Epithelial cell of proximal tubule (primary cell): ENCODE measurements at regions not wholly inside any gene's neighbourhood (a gene's known extent, or its start where the extent isn't known, plus 50 kb on each side); places are given as distances from the start of the nearest gene placed in this dataset.
"Not testable (repeated sequence)": the region's sequence is repeated elsewhere in the genome, so short reads cannot be mapped to it uniquely, and the experiment has no call there.

Experiments
- DNase-seq: peaks from one replicate; pipeline ENCODE4 v3.0.0-alpha.2; 2011; ENCODE audit warnings: low read depth
- H3K4me3 ChIP-seq: 2 replicates; pipeline ENCODE4 v1.5.1; 2011; ENCODE audit warnings: low read depth, mild to moderate bottlenecking, low read length
- TF ChIP-seq, protein P1 (sequence below): conservative IDR thresholded peaks from 2 replicates; pipeline ENCODE4 v1.5.1; 2012; ENCODE audit warnings: low read depth, mild to moderate bottlenecking, low read length

DNA sequence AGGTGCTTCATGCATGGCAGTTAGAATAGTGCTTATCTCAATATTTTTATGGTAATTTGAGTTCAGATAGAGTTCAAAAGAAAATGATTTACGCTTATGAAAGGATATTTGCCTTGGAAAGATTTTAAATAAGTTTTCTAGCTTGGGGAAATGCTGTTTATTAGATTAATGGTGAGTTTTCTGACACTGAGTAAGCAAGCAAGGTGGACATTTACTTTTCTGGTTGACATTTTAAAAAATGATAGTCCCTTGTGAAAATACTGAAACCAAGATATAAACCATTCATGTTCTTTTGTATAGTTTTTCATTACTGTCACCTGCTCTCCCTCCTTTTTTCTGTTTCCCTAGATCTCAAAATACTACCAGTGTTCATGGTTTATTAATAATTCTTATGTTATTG lies 1034.8 kb upstream of the SPRY2 start:
- no peak for DNase-seq
- TF ChIP-seq, protein P1, sequence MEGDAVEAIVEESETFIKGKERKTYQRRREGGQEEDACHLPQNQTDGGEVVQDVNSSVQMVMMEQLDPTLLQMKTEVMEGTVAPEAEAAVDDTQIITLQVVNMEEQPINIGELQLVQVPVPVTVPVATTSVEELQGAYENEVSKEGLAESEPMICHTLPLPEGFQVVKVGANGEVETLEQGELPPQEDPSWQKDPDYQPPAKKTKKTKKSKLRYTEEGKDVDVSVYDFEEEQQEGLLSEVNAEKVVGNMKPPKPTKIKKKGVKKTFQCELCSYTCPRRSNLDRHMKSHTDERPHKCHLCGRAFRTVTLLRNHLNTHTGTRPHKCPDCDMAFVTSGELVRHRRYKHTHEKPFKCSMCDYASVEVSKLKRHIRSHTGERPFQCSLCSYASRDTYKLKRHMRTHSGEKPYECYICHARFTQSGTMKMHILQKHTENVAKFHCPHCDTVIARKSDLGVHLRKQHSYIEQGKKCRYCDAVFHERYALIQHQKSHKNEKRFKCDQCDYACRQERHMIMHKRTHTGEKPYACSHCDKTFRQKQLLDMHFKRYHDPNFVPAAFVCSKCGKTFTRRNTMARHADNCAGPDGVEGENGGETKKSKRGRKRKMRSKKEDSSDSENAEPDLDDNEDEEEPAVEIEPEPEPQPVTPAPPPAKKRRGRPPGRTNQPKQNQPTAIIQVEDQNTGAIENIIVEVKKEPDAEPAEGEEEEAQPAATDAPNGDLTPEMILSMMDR = no peak
- H3K4me3 ChIP-seq = no peak overlapping the region

DNA sequence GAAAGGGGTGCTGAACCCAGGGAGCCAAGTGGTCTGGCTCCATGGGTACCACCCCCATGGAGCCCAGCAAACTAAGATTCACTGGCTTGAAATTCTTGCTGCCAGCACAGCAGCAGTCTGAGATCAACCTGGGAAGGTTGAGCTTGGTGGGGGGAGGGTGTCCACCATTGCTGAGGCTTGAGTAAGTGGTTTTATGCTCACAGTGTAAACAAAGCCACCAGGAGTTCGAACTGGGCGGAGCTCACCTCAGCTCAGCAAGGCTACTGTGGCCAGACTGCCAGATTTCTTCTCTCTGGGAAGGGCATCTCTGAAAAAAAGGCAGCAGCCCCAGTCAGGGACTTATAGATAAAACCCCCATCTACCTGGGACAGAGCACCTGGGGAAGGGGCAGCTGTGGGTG lies 1021.8 kb upstream of the SPRY2 start:
- not testable (repeated sequence) for H3K4me3 ChIP-seq, DNase-seq

DNA sequence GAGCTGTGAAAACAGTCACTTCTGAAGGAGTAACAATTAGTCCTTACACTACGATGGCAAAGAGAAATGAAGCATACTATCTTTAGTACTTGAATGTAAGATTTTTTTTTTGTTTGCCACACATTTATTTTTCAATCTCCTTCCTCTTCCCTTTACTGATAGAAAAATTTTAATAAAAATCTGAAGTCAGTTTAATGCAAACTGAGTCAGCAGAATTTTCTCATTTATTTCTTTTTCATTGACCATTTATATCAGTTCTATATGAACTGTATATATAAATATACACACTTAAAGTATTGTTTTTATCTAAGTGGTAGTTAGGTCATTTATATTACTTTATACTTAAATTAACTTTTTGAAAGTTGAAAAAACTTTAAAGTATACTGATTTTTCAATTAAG lies 1009.1 kb upstream of the SPRY2 start:
- no peak overlapping the region for H3K4me3 ChIP-seq
- no peak for DNase-seq
- TF ChIP-seq, protein P1 = no peak

DNA sequence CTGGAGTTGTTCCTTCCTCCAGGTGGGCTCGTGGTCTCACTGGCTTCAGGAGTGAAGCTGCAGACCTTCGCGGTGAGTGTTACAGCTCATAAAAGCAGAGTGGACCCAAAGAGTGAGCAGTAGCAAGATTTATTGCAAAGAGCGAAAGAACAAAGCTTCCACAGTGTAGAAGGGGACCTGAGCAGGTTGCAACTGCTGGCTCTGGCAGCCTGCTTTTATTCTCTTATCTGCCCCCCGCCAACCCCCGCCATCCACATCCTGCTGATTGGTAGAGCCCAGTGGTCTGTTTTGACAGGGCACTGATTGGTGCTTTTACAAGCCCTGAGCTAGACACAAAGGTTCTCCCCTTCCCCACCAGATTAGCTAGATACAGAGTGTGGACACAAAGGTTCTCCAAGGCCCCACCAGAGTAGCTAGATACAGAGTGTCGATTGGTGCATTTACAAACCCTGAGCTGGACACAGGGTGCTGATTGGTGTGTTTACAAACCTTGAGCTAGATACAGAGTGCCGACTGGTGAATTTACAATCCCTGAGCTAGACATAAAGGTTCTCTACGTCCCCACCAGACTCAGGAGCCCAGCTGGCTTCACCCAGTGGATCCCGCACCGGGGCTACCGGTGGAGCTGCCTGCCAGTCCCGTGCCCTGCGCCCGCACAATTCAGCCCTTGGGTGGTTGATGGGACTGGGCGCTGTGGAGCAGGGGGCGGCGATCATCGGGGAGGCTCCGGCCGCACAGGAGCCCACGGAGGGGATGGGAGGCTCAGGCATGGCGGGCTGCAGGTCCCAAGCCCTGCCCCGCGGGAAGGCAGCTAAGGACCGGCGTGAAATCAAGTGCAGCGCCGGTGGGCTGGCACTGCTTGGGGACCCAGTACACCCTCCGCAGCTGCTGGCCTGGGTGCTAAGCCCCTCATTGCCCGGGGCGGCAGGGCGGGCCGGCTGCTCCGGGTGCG lies 999.5 kb upstream of the SPRY2 start:
- H3K4me3 ChIP-seq, DNase-seq: not testable (repeated sequence)

DNA sequence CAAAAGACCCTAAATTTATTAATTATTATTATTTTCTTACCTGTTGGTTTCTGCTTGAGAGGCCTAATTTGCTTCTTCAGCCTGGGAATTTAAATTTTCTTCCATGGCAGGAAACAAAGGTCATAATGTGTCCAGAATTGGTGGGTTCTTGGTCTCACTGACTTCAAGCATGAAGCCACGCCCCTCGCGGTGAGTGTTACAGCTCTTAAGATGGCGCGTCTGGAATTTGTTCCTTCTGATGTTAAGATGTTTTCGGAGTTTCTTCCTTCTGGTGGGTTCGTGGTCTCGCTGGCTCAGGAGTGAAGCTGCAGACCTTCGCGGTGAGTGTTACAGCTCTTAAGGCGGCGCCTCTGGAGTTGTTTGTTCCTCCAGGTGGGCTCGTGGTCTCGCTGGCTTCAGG lies 998.7 kb upstream of the SPRY2 start:
- H3K4me3 ChIP-seq, DNase-seq: not testable (repeated sequence)

DNA sequence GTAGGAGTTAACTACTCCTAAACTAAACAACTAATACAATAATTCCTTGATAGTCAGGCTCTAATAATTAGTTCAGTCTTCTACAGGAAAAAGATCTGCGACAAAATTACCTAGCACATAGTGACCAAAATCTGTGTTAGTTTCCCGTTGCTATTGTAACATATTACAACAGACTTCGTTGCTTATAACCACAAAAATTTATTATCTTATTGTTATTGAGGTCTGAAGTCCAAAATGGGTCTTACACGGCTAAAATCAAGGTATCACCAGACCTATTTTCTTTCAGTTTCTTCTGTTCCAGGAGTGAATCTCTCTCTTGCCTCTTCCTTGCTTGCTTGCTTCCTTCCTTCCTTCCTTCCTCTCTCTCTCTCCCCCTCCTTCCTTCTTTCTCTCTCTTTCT lies 993.6 kb upstream of the SPRY2 start:
- TF ChIP-seq, protein P1 = no peak
- no peak for DNase-seq
- no peak overlapping the region for H3K4me3 ChIP-seq

DNA sequence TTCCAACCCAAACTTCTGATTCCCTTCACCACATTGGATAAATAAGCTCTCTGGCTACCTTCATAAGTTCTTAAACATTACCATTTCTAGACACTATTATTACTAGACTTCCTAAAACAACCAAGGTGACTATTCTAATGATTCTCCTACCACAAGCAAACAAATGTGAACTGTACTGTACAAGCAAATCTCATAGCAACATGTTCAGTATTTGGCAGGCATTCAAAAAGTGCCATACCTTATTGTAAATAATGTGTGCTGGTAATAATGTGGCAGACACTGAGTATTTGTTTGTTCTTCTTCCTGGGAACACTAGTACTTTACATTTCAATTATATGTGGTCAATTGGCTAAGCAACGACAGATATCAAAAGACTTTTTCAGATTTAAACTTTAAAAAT lies 986.0 kb upstream of the SPRY2 start:
- H3K4me3 ChIP-seq = no peak overlapping the region
- DNase-seq = no peak
- TF ChIP-seq, protein P1 = no peak

DNA sequence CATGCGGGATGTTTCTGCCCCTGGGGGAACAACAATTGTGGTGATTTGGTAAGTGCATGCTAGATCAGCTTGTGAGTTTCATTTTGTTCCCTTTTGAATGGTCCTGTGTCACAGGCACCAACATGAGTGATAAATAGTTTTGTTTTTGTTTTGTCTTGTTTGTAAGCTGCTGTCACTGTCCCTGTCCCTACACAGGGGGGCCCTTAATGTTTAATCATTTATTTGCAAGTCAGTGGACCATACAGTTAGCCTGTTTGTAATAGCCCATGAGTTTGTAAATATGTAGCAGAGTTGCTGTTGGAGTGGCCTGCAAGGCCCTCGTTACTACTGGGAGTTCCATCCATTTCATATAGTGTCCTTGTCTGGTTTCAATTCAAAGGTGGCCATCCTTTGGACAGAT lies 979.6 kb upstream of the SPRY2 start:
- no peak overlapping the region for H3K4me3 ChIP-seq
- no peak for DNase-seq
- TF ChIP-seq, protein P1 = no peak
